GM10248 (cell line): ENCODE measurements at regions not wholly inside any gene's neighbourhood (a gene's known extent, or its start where the extent isn't known, plus 50 kb on each side); places are given as distances from the start of the nearest gene placed in this dataset.

ENCODE experiments used
- CTCF ChIA-PET: fragments of 300-600 bp; sonication (Branson Sonifier 250); formaldehyde crosslinking; extraction: SDS; loops from one replicate; lab custom pipeline; 2021; ENCODE audit warnings: antibody characterized with exemption; lab: Yijun Ruan, JAX
- POLR2A ChIA-PET: fragments of 350-650 bp; sonication (Branson Sonifier 250); formaldehyde crosslinking; extraction: SDS; loops from one replicate; lab custom pipeline; 2020; ENCODE audit warnings: antibody characterized with exemption; lab: Yijun Ruan, JAX
- DNase-seq: peaks from one replicate; pipeline ENCODE4 v3.0.0; 2012; ENCODE audit errors: extremely low spot score
- TF ChIP-seq, protein P1 (sequence below): IDR thresholded peaks from 2 replicates; pipeline ENCODE4 v1.5.1; 2012; ENCODE audit warnings: mild to moderate bottlenecking, low read depth; ENCODE audit errors: extremely low read depth, missing control alignments, control extremely low read depth

- TF ChIP-seq, protein P1, sequence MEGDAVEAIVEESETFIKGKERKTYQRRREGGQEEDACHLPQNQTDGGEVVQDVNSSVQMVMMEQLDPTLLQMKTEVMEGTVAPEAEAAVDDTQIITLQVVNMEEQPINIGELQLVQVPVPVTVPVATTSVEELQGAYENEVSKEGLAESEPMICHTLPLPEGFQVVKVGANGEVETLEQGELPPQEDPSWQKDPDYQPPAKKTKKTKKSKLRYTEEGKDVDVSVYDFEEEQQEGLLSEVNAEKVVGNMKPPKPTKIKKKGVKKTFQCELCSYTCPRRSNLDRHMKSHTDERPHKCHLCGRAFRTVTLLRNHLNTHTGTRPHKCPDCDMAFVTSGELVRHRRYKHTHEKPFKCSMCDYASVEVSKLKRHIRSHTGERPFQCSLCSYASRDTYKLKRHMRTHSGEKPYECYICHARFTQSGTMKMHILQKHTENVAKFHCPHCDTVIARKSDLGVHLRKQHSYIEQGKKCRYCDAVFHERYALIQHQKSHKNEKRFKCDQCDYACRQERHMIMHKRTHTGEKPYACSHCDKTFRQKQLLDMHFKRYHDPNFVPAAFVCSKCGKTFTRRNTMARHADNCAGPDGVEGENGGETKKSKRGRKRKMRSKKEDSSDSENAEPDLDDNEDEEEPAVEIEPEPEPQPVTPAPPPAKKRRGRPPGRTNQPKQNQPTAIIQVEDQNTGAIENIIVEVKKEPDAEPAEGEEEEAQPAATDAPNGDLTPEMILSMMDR = no peak
- CTCF ChIA-PET = interaction anchor here (0.9 to 1.7 kb wide), 4 partner anchors 34 to 716 kb away, joined by 3 to 4 read pairs (median 4); no protein-coding TSS in a partner anchor
- POLR2A ChIA-PET = no interaction called here
- no peak for DNase-seq
These were observed 290.9 kb downstream of the BTG1 start for GRCh38 chr12:91854725-91855124.

DNA sequence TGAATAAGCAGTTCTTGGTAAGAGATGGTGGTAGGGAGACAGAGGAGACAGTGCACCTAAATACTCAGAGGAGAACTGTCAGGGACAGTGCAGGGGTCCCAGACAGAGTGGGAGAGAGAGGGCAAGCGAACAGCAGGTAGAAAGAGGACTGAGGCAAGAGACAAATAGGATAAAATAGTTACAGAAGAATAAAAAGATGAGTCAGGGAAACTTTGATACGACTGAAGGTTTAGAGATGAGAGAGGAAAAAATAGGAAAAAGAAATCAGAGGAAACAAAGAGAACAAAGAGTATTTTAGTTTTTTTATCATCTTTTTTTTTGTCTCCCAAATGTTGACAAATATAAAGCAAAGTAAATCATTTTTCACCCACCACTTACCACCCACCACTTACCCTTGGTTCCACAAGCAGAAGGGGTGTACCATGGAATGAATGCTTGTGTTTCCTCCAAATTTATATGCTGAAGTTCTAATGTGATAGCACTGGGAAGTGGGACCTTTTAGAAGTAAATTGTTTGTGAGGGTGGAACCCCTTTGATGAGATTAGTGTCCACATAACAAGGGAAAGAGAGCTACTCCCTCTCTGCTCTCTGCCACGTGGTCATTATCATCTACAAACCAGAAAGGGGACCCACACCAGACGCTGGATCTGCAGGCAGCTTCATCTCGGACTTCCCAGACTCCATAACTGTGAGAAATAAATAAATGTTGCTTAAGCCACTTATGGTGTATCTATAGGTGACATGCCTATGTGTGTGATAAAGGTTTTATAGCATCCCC lies 292.1 kb downstream of the BTG1 start:
- CTCF ChIA-PET = interaction anchor here (0.9 to 1.7 kb wide), 6 partner anchors 24 to 717 kb away, joined by 3 to 4 read pairs (median 4); no protein-coding TSS in a partner anchor
- no peak for DNase-seq
- POLR2A ChIA-PET = no interaction called here
- TF ChIP-seq, protein P1 = no peak

GRCh38 chr12:91852634-91853033 lies 293.0 kb downstream of the BTG1 start:
- ChIA-PET CTCF (interaction anchor here (1.0 to 1.4 kb wide), 2 partner anchors 25 to 471 kb away, joined by 3 to 4 read pairs; no protein-coding TSS in a partner anchor), POLR2A (no interaction called here)
- TF ChIP-seq, protein P1 = no peak
- no peak for DNase-seq

DNA sequence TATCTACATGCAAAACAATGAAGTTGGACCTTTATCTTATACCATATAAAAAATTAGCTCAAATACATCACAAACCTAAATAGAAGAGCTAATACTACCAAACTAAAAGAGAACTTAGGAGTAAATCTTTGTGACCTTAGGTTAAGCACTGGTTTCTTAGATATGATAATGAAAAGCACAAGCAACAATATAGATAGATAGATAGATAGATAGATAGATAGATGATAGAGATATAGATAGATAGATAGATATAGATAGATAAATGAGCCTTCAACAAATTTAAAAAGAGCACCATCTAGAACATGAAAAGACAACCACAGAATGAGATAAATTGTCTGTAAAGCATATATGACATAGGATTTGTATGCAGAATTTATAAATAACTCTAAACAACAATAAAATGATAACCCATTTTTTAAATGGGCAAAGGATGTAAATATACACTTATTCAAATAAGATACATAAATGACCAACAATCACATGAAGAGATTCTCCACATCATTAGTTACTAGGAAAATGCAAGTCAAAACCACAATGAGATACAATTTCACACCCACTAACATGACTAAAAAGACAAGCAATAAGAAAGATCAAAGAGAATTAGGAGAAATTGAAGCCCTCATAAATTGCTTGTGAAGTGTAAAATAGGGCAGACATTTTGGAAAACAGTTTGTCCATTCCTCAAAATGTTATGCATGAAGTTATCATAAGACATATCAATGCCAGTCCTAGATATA lies 293.7 kb downstream of the BTG1 start:
- no peak for DNase-seq
- TF ChIP-seq, protein P1 = no peak
- CTCF ChIA-PET = no interaction called here
- POLR2A ChIA-PET = no interaction called here

- POLR2A ChIA-PET = no interaction called here
- CTCF ChIA-PET = interaction anchor here (1.6 kb wide), 2 partner anchors 14 to 93 kb away, joined by 3 read pairs; no protein-coding TSS in a partner anchor
- TF ChIP-seq, protein P1 = no peak
- DNase-seq = no peak
These were observed 299.1 kb downstream of the BTG1 start for GRCh38 chr12:91846466-91847055.

DNA sequence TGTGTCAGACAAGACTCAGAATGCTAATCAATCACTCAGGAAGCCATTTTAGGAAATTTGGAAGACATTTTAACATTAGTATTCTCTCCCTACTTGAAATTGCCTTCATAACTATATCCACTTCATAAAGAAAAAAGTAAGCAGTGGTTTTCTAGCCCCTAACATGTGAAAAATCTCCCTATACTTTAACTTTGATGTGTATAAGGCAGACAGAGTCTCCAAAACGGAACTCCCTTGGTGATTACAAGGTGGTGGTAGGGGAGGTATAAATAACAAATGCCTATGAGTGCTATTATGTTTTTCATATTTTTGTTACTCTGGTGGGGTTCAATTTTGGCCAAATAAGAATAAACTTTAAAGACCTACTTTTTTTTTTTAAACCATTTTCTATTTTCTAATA lies 300.3 kb downstream of the BTG1 start:
- no peak for DNase-seq
- TF ChIP-seq, protein P1 = no peak
- ChIA-PET POLR2A (no interaction called here), CTCF (interaction anchor here (0.8 to 1.7 kb wide), 3 partner anchors 13 to 33 kb away, joined by 3 to 5 read pairs (median 3); no protein-coding TSS in a partner anchor)
